HG03432 (cell line): ENCODE measurements at regions not wholly inside any gene's neighbourhood (a gene's known extent, or its start where the extent isn't known, plus 50 kb on each side); places are given as distances from the start of the nearest gene placed in this dataset.
"Not testable (repeated sequence)": the region's sequence is repeated elsewhere in the genome, so short reads cannot be mapped to it uniquely, and the experiment has no call there.

ENCODE experiments used
- ATAC-seq: cut with Tn5 transposase; IDR thresholded peaks from one replicate; pipeline ENCODE4 v1.9.1; 2021; ENCODE audit warnings: mild to moderate bottlenecking, moderate library complexity; ENCODE audit not compliant: unreplicated experiment

GRCh38 chr5:118491351-118491750 lies 497.0 kb downstream of the DTWD2 start:
- ATAC-seq = no peak

- ATAC-seq = no peak
Measured at GRCh38 chr5:118486647-118487225, 501.6 kb downstream of the DTWD2 start.

GRCh38 chr5:118479285-118479684 lies 509.1 kb downstream of the DTWD2 start:
- ATAC-seq = no peak

- ATAC-seq = no peak
Measured at GRCh38 chr5:118478852-118479251, 509.5 kb downstream of the DTWD2 start.

- ATAC-seq = no peak
Measured at GRCh38 chr5:118468085-118468484, 520.3 kb downstream of the DTWD2 start.

- no peak for ATAC-seq
Measured at GRCh38 chr5:118467103-118467502, 521.2 kb downstream of the DTWD2 start.

GRCh38 chr5:118466418-118466817 lies 521.9 kb downstream of the DTWD2 start:
- no peak for ATAC-seq

- not testable (repeated sequence) for ATAC-seq
Measured at GRCh38 chr5:118462276-118462675, 526.1 kb downstream of the DTWD2 start.

- no peak for ATAC-seq
Measured at GRCh38 chr5:118461436-118461835, 526.9 kb downstream of the DTWD2 start.

GRCh38 chr5:118459490-118459889 lies 528.9 kb downstream of the DTWD2 start:
- no peak for ATAC-seq

GRCh38 chr5:118456085-118456484 lies 532.3 kb downstream of the DTWD2 start:
- no peak for ATAC-seq

GRCh38 chr5:118451697-118452247 lies 536.6 kb downstream of the DTWD2 start:
- no peak for ATAC-seq

GRCh38 chr5:118450554-118451332 lies 537.6 kb downstream of the DTWD2 start:
- ATAC-seq = no peak

GRCh38 chr5:118447350-118447749 lies 541.0 kb downstream of the DTWD2 start:
- ATAC-seq = no peak

GRCh38 chr5:118441956-118442355 lies 546.4 kb downstream of the DTWD2 start:
- ATAC-seq = no peak

- ATAC-seq = no peak
Measured at GRCh38 chr5:118441034-118441433, 547.3 kb downstream of the DTWD2 start.

- ATAC-seq = no peak
Measured at GRCh38 chr5:118440496-118440895, 547.9 kb downstream of the DTWD2 start.

GRCh38 chr5:118439831-118440230 lies 548.5 kb downstream of the DTWD2 start:
- no peak for ATAC-seq

GRCh38 chr5:118435131-118435530 lies 553.2 kb downstream of the DTWD2 start:
- ATAC-seq = no peak

- ATAC-seq = no peak
Measured at GRCh38 chr5:118434522-118434921, 553.8 kb downstream of the DTWD2 start.

GRCh38 chr5:118430076-118430475 lies 558.3 kb downstream of the DTWD2 start:
- no peak for ATAC-seq

- ATAC-seq = no peak
Measured at GRCh38 chr5:118407958-118408357, 580.4 kb downstream of the DTWD2 start.
